CD14-positive monocyte (primary cell): ENCODE measurements at regions not wholly inside any gene's neighbourhood (a gene's known extent, or its start where the extent isn't known, plus 50 kb on each side); places are given as distances from the start of the nearest gene placed in this dataset.

Experiments
- DNase-seq, 3 donors: peaks; one replicate each; pipeline ENCODE4 v3.0.0-alpha.2; 2011 to 2022
- H2AFZ ChIP-seq: 2 replicates; pipeline ENCODE4 v1.6.0; 2012; ENCODE audit warnings: mild to moderate bottlenecking, low read depth, low read length, inconsistent platforms; ENCODE audit not compliant: insufficient read depth, poor library complexity, severe bottlenecking
- H3K27ac ChIP-seq, 2 donors: 1 replicate in 1 of 2; 2 replicates in 1 of 2; pipeline ENCODE4 v1.5.1; 2012 to 2013; ENCODE audit warnings: low read length in 2 of 2, control low read depth in 1 of 2, inconsistent platforms in 1 of 2, low read depth in 1 of 2, mild to moderate bottlenecking in 1 of 2
- H3K27me3 ChIP-seq, 2 donors: one replicate each; pipeline versions ENCODE4 v1.6.0 to v1.6.1; 2011 to 2013; ENCODE audit warnings: low read length in 2 of 2; ENCODE audit not compliant: control insufficient read depth in 2 of 2, insufficient read depth in 2 of 2
- H3K36me3 ChIP-seq, 2 donors: replicated peaks in 1 of 2; 1 replicate in 1 of 2; 2 replicates in 1 of 2; pipeline versions ENCODE4 v1.5.1 to v1.6.1; 2012 to 2013; ENCODE audit warnings: low read length in 2 of 2, control low read depth in 1 of 2, inconsistent platforms in 1 of 2, mild to moderate bottlenecking in 1 of 2; ENCODE audit not compliant: insufficient read depth in 2 of 2, control insufficient read depth in 1 of 2
- H3K4me1 ChIP-seq, 2 donors: 1 replicate in 1 of 2; 2 replicates in 1 of 2; pipeline versions ENCODE4 v1.5.1 to v1.6.1; 2012 to 2013; ENCODE audit warnings: low read length in 2 of 2, control low read depth in 1 of 2, inconsistent platforms in 1 of 2, mild to moderate bottlenecking in 1 of 2, moderate library complexity in 1 of 2; ENCODE audit not compliant: insufficient read depth in 2 of 2, control insufficient read depth in 1 of 2
- H3K4me2 ChIP-seq: replicated peaks from 2 replicates; pipeline ENCODE3; 2012; ENCODE audit warnings: low read length, moderate library complexity, mild to moderate bottlenecking; ENCODE audit not compliant: poor library complexity, severe bottlenecking; ENCODE audit errors: extremely low read depth
- H3K4me3 ChIP-seq, 3 experiments: fragments of 200-600 bp in 1 of 3; sonication (generic) in 1 of 3; replicated peaks in 1 of 3; 1 replicate in 2 of 3; 2 replicates in 1 of 3; pipeline ENCODE4 v1.5.1; 2011 to 2013; ENCODE audit warnings: low read length in 3 of 3, mild to moderate bottlenecking in 3 of 3, control low read depth in 2 of 3, low read depth in 2 of 3, inconsistent platforms in 1 of 3, moderate library complexity in 1 of 3
- H3K79me2 ChIP-seq: 2 replicates; pipeline ENCODE4 v1.6.0; 2012; ENCODE audit warnings: mild to moderate bottlenecking, control low read depth, inconsistent platforms, low read length, moderate library complexity; ENCODE audit not compliant: insufficient read depth
- H3K9ac ChIP-seq: 2 replicates; pipeline ENCODE4 v1.6.0; 2017; ENCODE audit warnings: low read length, mild to moderate bottlenecking; ENCODE audit not compliant: insufficient read depth, poor library complexity, severe bottlenecking
- H3K9me3 ChIP-seq, 2 donors: replicated peaks in 1 of 2; 1 replicate in 1 of 2; 2 replicates in 1 of 2; pipeline versions ENCODE4 v1.5.1 to v1.6.1; 2012 to 2013; ENCODE audit warnings: low read length in 2 of 2, control low read depth in 1 of 2; ENCODE audit not compliant: control insufficient read depth in 1 of 2, insufficient read depth in 1 of 2
- H4K20me1 ChIP-seq: 2 replicates; pipeline ENCODE4 v1.6.0; 2012; ENCODE audit warnings: mild to moderate bottlenecking, low read length, control low read depth, moderate library complexity; ENCODE audit not compliant: insufficient read depth
- H3K27ac Mint-ChIP-seq, 7 donors: one replicate each; pipeline ENCODE4 v1.8.0; 2020; ENCODE audit warnings: mild to moderate bottlenecking in 7 of 7, mixed read lengths in 7 of 7, moderate library complexity in 6 of 7, inconsistent platforms in 2 of 7
- H3K27me3 Mint-ChIP-seq, 3 donors: one replicate each; pipeline ENCODE4 v1.8.0; 2021 to 2022; ENCODE audit warnings: low read depth in 3 of 3, mild to moderate bottlenecking in 3 of 3, mixed read lengths in 3 of 3, moderate library complexity in 3 of 3, inconsistent platforms in 1 of 3
- H3K36me3 Mint-ChIP-seq, 2 donors: one replicate each; pipeline ENCODE4 v1.8.0; 2020; ENCODE audit warnings: mixed read lengths in 2 of 2, inconsistent platforms in 1 of 2, mild to moderate bottlenecking in 1 of 2
- H3K4me1 Mint-ChIP-seq: one replicate; pipeline ENCODE4 v1.8.0; 2020; ENCODE audit warnings: mild to moderate bottlenecking, mixed read lengths
- H3K4me3 Mint-ChIP-seq, 2 donors: one replicate each; pipeline ENCODE4 v1.8.0; 2020; ENCODE audit warnings: mild to moderate bottlenecking in 2 of 2, mixed read lengths in 2 of 2, moderate library complexity in 1 of 2
- H3K9me3 Mint-ChIP-seq, 7 donors: one replicate each; pipeline ENCODE4 v1.8.0; 2020 to 2022; ENCODE audit warnings: mixed read lengths in 7 of 7, mild to moderate bottlenecking in 6 of 7, moderate library complexity in 6 of 7, inconsistent platforms in 2 of 7
- WGBS: methylation state at CpG from one replicate; pipeline ENCODE4 v1.1.5; 2013; ENCODE audit warnings: missing lambda C conversion rate; ENCODE audit not compliant: insufficient coverage; 5-methylcytosine and 5-hydroxymethylcytosine counted together
- intact Hi-C, 2 donors: fragments of 100-400 bp; cut with micrococcal nuclease; formaldehyde crosslinking; loops; one replicate each; pipeline versions ENCODE4 v1.15.0 to v1.15.1; 2023
- TF ChIP-seq, protein P1 (sequence below): fragments of 200-600 bp; IDR thresholded peaks from one replicate; pipeline ENCODE4 v1.8.0; 2022; ENCODE audit warnings: antibody characterized with exemption, mild to moderate bottlenecking

DNA sequence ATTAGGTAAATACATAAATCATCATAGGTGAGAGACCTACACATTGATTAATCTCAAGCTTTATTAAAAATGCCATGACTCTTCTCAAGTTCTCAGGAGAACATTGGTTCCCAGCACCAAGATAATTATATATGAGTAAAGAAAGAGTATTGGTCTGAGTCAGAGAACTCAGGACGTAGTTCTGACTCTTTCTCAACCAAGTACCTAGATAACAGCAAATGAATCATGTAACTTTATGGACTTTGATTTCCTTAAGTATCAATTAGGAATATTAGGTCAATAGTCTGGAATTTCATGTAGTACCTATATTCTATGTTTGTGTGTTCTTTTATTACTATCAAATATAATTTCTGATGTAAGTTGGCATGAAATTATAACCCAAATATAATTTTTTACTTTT is 409.9 kb downstream of the GABRG1 start:
- no peak overlapping the region for H3K27ac Mint-ChIP-seq
- Histone ChIP-seq H4K20me1 (no peaks in the 10 kb centered on the region), H3K4me1 (no peaks in the 10 kb centered on the region), H3K4me3 (no peak overlapping the region), H3K79me2 (no peaks in the 10 kb centered on the region), H2AFZ (no peak overlapping the region), H3K9me3 (peaks cover 8 to 9% of the 10 kb centered on the region in 2 donors), H3K36me3 (no peaks in the 10 kb centered on the region), H3K4me2 (no peak overlapping the region), H3K27me3 (no peaks in the 10 kb centered on the region), H3K9ac (no peak overlapping the region), H3K27ac (no peak overlapping the region)
- H3K36me3 Mint-ChIP-seq = no peaks in the 10 kb centered on the region
- WGBS = no CpG with 5 or more reads among the region's 1 CpG
- no peak overlapping the region for H3K4me3 Mint-ChIP-seq
- TF ChIP-seq, protein P1, sequence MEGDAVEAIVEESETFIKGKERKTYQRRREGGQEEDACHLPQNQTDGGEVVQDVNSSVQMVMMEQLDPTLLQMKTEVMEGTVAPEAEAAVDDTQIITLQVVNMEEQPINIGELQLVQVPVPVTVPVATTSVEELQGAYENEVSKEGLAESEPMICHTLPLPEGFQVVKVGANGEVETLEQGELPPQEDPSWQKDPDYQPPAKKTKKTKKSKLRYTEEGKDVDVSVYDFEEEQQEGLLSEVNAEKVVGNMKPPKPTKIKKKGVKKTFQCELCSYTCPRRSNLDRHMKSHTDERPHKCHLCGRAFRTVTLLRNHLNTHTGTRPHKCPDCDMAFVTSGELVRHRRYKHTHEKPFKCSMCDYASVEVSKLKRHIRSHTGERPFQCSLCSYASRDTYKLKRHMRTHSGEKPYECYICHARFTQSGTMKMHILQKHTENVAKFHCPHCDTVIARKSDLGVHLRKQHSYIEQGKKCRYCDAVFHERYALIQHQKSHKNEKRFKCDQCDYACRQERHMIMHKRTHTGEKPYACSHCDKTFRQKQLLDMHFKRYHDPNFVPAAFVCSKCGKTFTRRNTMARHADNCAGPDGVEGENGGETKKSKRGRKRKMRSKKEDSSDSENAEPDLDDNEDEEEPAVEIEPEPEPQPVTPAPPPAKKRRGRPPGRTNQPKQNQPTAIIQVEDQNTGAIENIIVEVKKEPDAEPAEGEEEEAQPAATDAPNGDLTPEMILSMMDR = no peak
- DNase-seq = no peak
- H3K27me3 Mint-ChIP-seq = peaks cover 0 to 3% (median 0%) of the 10 kb centered on the region in 3 donors
- H3K9me3 Mint-ChIP-seq = peaks cover 0 to 7% (median 3%) of the 10 kb centered on the region in 7 donors
- intact Hi-C loops = no loop called here
- H3K4me1 Mint-ChIP-seq = no peaks in the 10 kb centered on the region

- no CpG with 5 or more reads among the region's 2 CpGs for WGBS
- intact Hi-C loops = no loop called here
Measured at GRCh38 chr4:45701621-45702020, 422.2 kb downstream of the GABRG1 start.

More at GRCh38 chr4:45701621-45702020, 422.2 kb downstream of the GABRG1 start:
- H3K27ac Mint-ChIP-seq = no peak overlapping the region
- no peaks in the 10 kb centered on the region for H3K36me3 ChIP-seq
- no peaks in the 10 kb centered on the region for H3K27me3 Mint-ChIP-seq
- no peaks in the 10 kb centered on the region for H3K4me1 ChIP-seq
- H3K4me2 ChIP-seq = no peak overlapping the region
- H3K4me3 Mint-ChIP-seq = no peak overlapping the region
- H3K79me2 ChIP-seq = no peaks in the 10 kb centered on the region
- no peak overlapping the region for H2AFZ ChIP-seq
- DNase-seq = no peak
- H3K9me3 ChIP-seq = peaks cover 0 to 7% of the 10 kb centered on the region in 2 donors
- no peaks in the 10 kb centered on the region for H3K4me1 Mint-ChIP-seq
- H3K36me3 Mint-ChIP-seq = no peaks in the 10 kb centered on the region
- no peak overlapping the region for H3K4me3 ChIP-seq
- no peak overlapping the region for H3K27ac ChIP-seq
- peaks cover 0 to 6% (median 4%) of the 10 kb centered on the region in 7 donors for H3K9me3 Mint-ChIP-seq
- no peaks in the 10 kb centered on the region for H3K27me3 ChIP-seq
- TF ChIP-seq, protein P1 = no peak
- no peaks in the 10 kb centered on the region for H4K20me1 ChIP-seq
- H3K9ac ChIP-seq = no peak overlapping the region
